ENCODE measurements at regions not wholly inside any gene's neighbourhood (a gene's known extent, or its start where the extent isn't known, plus 50 kb on each side); places are given as distances from the start of the nearest gene placed in this dataset.

GRCh38 chr18:61187971-61188370, 145.3 kb upstream of the CDH20 start:
- Histone ChIP-seq H3K18ac (ENCODE audit: low read depth, low read length) (no peak overlapping the region), H4K91ac (ENCODE audit: insufficient read depth, low read depth, low read length) (no peak overlapping the region), H2BK5ac (ENCODE audit: low read depth, low read length, poor library complexity, severe bottlenecking) (no peak overlapping the region), H4K20me1 (ENCODE audit: insufficient read depth, low read length) (no peaks in the 10 kb centered on the region), H4K5ac (ENCODE audit: low read depth, low read length) (no peak overlapping the region), H3K14ac (replicated peaks; ENCODE audit: low read depth, low read length) (no peak overlapping the region), H3K36me3 (ENCODE audit: control insufficient read depth, insufficient read depth, low read length) (no peaks in the 10 kb centered on the region), H2BK15ac (ENCODE audit: low read depth, low read length) (no peak overlapping the region), H3K79me1 (ENCODE audit: low read depth in 1 of 2, low read length in 2 of 2) (no peaks in the 10 kb centered on the region), H2BK20ac (ENCODE audit: low read depth, low read length) (no peak overlapping the region), H4K8ac (ENCODE audit: low read depth in 2 of 2, low read length in 2 of 2) (no peak overlapping the region), H3K9ac (ENCODE audit: low read depth, low read length) (no peak overlapping the region), H3K23ac (ENCODE audit: low read depth, low read length) (no peak overlapping the region), H3K4me3 (ENCODE audit: insufficient read depth, low read depth, low read length) (no peak overlapping the region), H3K27ac (ENCODE audit: insufficient read depth, low read length) (no peak overlapping the region), H2BK120ac (ENCODE audit: low read depth, low read length) (no peak overlapping the region), H3K9me3 (ENCODE audit: control insufficient read depth, insufficient read depth, low read length) (no peaks in the 10 kb centered on the region; the same call in 1 of the 2 replicates), H2AK5ac (ENCODE audit: low read depth, low read length) (no peak overlapping the region), H3K9me1 (ENCODE audit: insufficient read depth, low read length) (no peaks in the 10 kb centered on the region), H3K4ac (ENCODE audit: low read depth, low read length) (no peak overlapping the region), H2AFZ (replicated peaks; ENCODE audit: low read length, poor library complexity) (no peak overlapping the region), H3K4me1 (ENCODE audit: control insufficient read depth, insufficient read depth, low read length) (no peaks in the 10 kb centered on the region), H3K4me2 (ENCODE audit: low read depth, low read length) (no peak overlapping the region), H3K27me3 (ENCODE audit: control insufficient read depth, insufficient read depth, low read length) (no peaks in the 10 kb centered on the region), H2AK9ac (replicated peaks; ENCODE audit: low read depth, low read length, poor library complexity) (no peak overlapping the region), H3K56ac (ENCODE audit: extremely low read depth, insufficient read depth, low read length) (no peak overlapping the region)
- in situ Hi-C loops (cut with MboI; ENCODE audit: low sequenced_read_pairs), result no loop called here
- intact Hi-C loops (cut with micrococcal nuclease), result no loop called here
- POLR2A ChIA-PET (ENCODE audit: unreplicated experiment), result no interaction called here
- dilution Hi-C loops (cut with HindIII; ENCODE audit: low sequenced_read_pairs, unreplicated experiment), result no loop called here
- CTCF ChIA-PET, result no interaction called here
- BruUV-seq (replicated peaks), result no TSS peak
- ATAC-seq (ENCODE audit: low read depth), result no peak
- TF ChIP-seq MAFK (IDR thresholded peaks at IDR 0.05; ENCODE audit: low read depth, low read length) (peak; percentile 29; the same call in 1 of the 2 replicates), FOS (IDR thresholded peaks at IDR 0.05; ENCODE audit: low read depth, low read length) (no peak)
- no peak for DNase-seq
- 29% methylated on average over 2 of the region's 3 CpGs; no CpG with 5 or more reads in 1 of the 2 experiments for WGBS, 2 experiments (ENCODE audit: extremely low coverage in 2 of 2, insufficient read length in 1 of 2)

All from IMR-90 (cell line).